ENCODE measurements at regions not wholly inside any gene's neighbourhood (a gene's known extent, or its start where the extent isn't known, plus 50 kb on each side); places are given as distances from the start of the nearest gene placed in this dataset.

- no peak overlapping the region for H2AFZ ChIP-seq (ENCODE audit: low read length)
- no peak for TF ChIP-seq EZH2 (IDR thresholded peaks at IDR 0.05; ENCODE audit: borderline replicate concordance, low read length)
- TF ChIP-seq CTCF (IDR thresholded peaks at IDR 0.05; ENCODE audit: low read length) = no peak
Observed at GRCh38 chr10:32160864-32161263, 104.6 kb upstream of the KIF5B start.

GRCh38 chr10:32159264-32159663 is 103.0 kb upstream of the KIF5B start:
- H3K79me2 ChIP-seq (ENCODE audit: insufficient read depth, low read length) = no peaks in the 10 kb centered on the region
- no peaks in the 10 kb centered on the region for H4K20me1 ChIP-seq (ENCODE audit: insufficient read depth, low read length)
- H2AFZ ChIP-seq (ENCODE audit: low read length) = no peak overlapping the region
- TF ChIP-seq EZH2 (IDR thresholded peaks at IDR 0.05; ENCODE audit: borderline replicate concordance, low read length) (no peak), CTCF (IDR thresholded peaks at IDR 0.05; ENCODE audit: low read length) (no peak)
- H3K9me3 ChIP-seq (ENCODE audit: low read length) = no peaks in the 10 kb centered on the region
- no peaks in the 10 kb centered on the region for H3F3A ChIP-seq (ENCODE audit: insufficient read depth, low read length)
- H3K4me3 ChIP-seq (ENCODE audit: low read depth, low read length, poor library complexity, severe bottlenecking) = no peak overlapping the region
- H3K9ac ChIP-seq (ENCODE audit: low read length) = no peak overlapping the region
- H3K9me2 ChIP-seq (ENCODE audit: low read depth, low read length) = no peaks in the 10 kb centered on the region
- H3K4me2 ChIP-seq (ENCODE audit: low read length) = no peak overlapping the region
- no peaks in the 10 kb centered on the region for H3K36me3 ChIP-seq (ENCODE audit: insufficient read depth, low read length)
- H3K4me1 ChIP-seq (ENCODE audit: insufficient read depth, low read length, severe bottlenecking) = no peaks in the 10 kb centered on the region
- H3K27ac ChIP-seq (ENCODE audit: low read depth, low read length, poor library complexity, severe bottlenecking) = no peak overlapping the region
- H3K27me3 ChIP-seq (ENCODE audit: insufficient read depth, low read length) = no peaks in the 10 kb centered on the region; the same call in 1 of the 2 replicates

More at GRCh38 chr10:32160864-32161263, 104.6 kb upstream of the KIF5B start:
- Histone ChIP-seq H3K9ac (ENCODE audit: low read length) (no peak overlapping the region), H3K27ac (ENCODE audit: low read depth, low read length, poor library complexity, severe bottlenecking) (no peak overlapping the region), H3K4me1 (ENCODE audit: insufficient read depth, low read length, severe bottlenecking) (no peaks in the 10 kb centered on the region), H3K9me2 (ENCODE audit: low read depth, low read length) (no peaks in the 10 kb centered on the region), H3K9me3 (ENCODE audit: low read length) (no peaks in the 10 kb centered on the region), H4K20me1 (ENCODE audit: insufficient read depth, low read length) (no peaks in the 10 kb centered on the region), H3K27me3 (ENCODE audit: insufficient read depth, low read length) (no peaks in the 10 kb centered on the region; the same call in 1 of the 2 replicates), H3K79me2 (ENCODE audit: insufficient read depth, low read length) (no peaks in the 10 kb centered on the region), H3K4me3 (ENCODE audit: low read depth, low read length, poor library complexity, severe bottlenecking) (no peak overlapping the region), H3F3A (ENCODE audit: insufficient read depth, low read length) (no peaks in the 10 kb centered on the region), H3K4me2 (ENCODE audit: low read length) (no peak overlapping the region), H3K36me3 (ENCODE audit: insufficient read depth, low read length) (no peaks in the 10 kb centered on the region)

GRCh38 chr10:32156031-32156495 is 99.8 kb upstream of the KIF5B start:
- no peaks in the 10 kb centered on the region for H3K36me3 ChIP-seq (ENCODE audit: insufficient read depth, low read length)
- no peak overlapping the region for H3K27ac ChIP-seq (ENCODE audit: low read depth, low read length, poor library complexity, severe bottlenecking)
- TF ChIP-seq CTCF (IDR thresholded peaks at IDR 0.05; ENCODE audit: low read length) = no peak
- no peak for TF ChIP-seq EZH2 (IDR thresholded peaks at IDR 0.05; ENCODE audit: borderline replicate concordance, low read length)
- H4K20me1 ChIP-seq (ENCODE audit: insufficient read depth, low read length) = no peaks in the 10 kb centered on the region
- H2AFZ ChIP-seq (ENCODE audit: low read length) = no peak overlapping the region
- no peaks in the 10 kb centered on the region for H3K9me2 ChIP-seq (ENCODE audit: low read depth, low read length)
- no peak overlapping the region for H3K4me3 ChIP-seq (ENCODE audit: low read depth, low read length, poor library complexity, severe bottlenecking)
- no peaks in the 10 kb centered on the region for H3K79me2 ChIP-seq (ENCODE audit: insufficient read depth, low read length)
- no peaks in the 10 kb centered on the region; the same call in 1 of the 2 replicates for H3K27me3 ChIP-seq (ENCODE audit: insufficient read depth, low read length)
- H3K4me1 ChIP-seq (ENCODE audit: insufficient read depth, low read length, severe bottlenecking) = no peaks in the 10 kb centered on the region
- H3F3A ChIP-seq (ENCODE audit: insufficient read depth, low read length) = no peaks in the 10 kb centered on the region
- H3K4me2 ChIP-seq (ENCODE audit: low read length) = no peak overlapping the region
- no peaks in the 10 kb centered on the region for H3K9me3 ChIP-seq (ENCODE audit: low read length)
- no peak overlapping the region for H3K9ac ChIP-seq (ENCODE audit: low read length)

All from OCI-LY1 (cell line).